NCI-H146 treated with DMSO at 0.1 percent for 48 hours (cell line): ENCODE measurements at regions not wholly inside any gene's neighbourhood (a gene's known extent, or its start where the extent isn't known, plus 50 kb on each side); places are given as distances from the start of the nearest gene placed in this dataset.
"Not testable (repeated sequence)": the region's sequence is repeated elsewhere in the genome, so short reads cannot be mapped to it uniquely, and the experiment has no call there.

ENCODE experiments used
- DNase-seq: peaks from one replicate; lab custom pipeline; 2025; ENCODE audit not compliant: unreplicated experiment; lab: John Stamatoyannopoulos, UW

DNA sequence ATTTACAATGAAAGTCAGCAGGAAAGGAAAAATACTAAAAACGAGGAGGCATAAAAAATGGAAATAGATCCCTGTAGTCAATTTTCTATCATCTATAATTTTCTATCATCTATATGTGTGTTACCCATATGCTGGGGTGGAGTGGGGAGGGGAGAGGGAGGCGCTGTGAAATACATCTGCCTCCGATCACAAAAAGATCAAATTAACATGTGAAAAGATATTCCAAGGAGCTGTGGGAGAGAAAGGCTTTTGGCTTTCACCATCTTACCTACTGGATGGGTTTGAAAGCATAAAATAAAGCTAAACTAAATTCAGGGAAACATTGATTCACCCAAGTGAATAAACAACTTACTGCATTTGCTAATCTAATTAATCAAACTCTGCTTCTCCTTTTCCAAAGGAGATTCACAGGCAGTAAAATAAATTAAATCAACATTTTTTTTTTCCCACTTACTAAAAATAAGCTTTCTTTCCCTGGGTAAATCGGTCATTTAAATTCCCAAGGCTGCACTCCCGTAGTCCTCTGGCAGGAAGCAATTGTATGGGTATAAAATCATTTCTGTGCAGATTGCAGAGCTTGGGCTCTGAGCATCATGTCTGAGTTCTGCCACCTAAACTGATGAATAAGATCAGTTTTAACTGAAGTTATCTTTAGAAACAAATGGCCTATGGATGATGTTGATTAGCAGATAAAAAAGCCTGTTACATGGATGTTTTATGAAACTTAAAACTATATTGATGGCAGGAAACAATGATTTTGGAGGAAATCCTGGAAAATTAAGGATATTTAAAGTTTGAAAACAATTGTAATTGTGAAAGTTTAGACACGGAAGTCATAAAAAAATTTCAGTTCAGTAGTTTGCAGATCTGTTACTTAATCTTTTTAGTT is 147.9 kb downstream of the SOX4 start:
- peak; percentile 40 for DNase-seq

DNA sequence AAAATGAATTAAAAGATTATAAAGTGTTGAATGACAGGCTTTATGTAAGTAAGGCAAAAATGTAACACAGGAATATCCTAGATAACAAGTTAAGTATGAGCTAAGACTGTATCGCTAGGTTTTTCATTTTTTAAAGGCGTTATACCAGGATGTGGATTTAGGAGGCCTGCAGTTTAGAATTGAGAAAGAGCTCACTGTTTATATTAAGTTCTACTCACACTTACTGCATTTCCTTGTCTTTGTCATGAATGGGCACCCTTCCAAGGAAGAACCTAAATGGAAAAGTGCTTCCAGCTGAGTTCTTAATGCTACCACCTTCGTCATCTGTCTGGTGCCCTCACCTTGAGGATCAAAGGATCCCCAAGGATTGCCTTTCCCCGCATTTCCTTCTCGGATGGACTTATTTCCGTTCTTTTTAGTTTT is 148.7 kb downstream of the SOX4 start:
- no peak for DNase-seq

DNA sequence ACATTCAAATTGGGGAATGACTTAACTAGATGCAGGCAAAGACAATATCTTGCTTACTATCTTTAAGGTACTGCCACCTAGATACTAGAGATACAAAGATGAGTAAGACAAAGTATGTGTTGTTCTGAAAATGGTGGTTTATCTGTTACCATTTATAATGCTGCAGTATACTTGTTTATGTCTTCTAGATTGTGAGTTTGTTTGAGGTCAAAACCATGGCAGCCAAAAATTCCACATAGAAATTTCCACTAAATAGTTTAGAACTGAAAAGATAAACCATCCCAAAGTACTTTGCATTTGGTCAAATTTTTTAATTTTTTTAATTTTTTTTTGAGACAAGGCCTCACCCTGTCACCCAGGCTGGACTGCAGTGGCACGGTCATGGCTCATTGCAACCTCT is 150.8 kb downstream of the SOX4 start:
- DNase-seq, result no peak

DNA sequence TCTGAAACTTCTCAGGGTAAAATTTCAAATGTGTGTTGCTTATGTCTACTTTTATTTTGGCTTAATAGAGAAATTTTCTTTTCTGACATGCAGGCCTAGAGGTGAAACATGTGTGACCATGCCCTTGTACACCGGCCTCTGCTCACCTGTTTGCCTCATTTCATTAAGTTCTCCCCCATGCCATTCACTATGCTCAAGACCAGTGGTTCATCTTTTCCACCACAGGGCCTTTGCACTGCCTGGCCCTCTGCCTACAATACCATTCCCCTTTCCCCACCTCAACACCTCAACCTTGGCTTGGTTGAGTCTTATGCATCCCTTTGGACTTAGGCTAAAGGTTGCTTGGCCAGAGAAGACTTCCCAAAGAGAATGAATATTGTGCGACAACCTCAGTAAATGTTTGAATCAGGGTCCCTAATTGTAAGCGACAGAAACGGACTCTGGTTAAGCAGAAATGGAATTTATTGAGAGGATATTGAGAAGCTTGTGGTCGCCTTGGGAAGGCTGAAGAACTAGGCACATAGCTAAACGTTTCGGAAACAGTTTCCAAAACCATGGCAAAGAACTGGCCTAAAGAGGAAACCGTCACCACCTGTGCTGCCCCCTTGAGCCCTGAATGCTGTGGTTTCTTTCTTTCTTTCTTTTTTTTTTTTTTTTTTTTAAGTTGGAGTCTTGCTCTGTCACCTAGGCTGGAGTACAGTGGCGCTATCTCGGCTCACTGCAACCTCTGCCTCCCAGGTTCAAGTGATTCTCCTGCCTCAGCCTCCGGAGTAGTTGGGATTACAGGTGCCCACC is 152.2 kb downstream of the SOX4 start:
- DNase-seq, result no peak

DNA sequence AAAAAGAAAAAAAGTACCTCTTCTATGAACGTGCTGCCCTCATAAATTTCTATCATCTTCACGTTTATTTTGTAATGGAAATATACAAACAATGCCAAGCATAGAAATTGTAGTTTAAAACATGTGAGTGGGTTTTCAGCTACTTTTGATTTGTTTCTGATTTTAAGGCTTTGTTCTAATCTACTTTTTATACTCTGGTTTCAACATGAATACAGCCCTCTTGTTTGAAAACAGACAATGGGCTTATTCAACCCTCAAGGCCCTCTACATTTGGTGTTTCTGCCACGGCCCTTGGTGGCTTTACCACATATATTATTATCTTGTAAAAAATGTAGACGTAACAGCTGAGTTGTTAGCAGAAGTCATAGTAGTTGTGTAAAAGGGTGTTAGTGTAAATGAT is 153.9 kb downstream of the SOX4 start:
- no peak for DNase-seq

DNA sequence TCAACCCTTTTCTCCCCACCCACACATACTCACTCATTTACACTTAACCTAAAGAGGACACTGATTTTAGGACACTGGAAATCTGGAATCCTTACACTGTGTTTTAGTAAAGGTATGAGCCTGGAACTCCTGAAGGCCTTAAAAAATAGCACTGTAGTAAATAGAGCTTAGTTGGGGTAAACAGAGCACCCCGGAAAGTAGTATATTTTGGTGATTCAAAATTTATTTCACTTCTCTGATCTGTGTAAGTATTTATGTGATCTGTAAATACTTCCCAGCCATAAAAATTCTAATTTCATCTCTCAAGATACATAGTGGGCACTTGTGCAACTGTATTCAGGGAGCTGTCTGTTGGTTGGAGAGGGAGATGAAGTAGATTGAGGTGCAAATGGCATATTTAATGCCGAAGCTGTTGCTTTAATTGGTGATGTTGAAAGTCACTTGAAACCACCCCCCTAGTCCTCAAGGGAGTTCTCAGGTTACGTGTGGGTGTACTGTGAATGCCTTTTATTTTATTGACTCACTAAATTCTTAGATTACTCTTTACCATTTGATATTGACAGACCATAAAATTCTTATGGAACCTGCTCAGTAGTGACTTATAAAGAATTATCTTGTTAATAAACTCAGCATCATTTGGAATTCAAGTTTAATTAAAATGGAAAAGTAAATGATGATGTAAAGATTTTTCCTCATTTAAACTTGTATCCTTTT is 154.9 kb downstream of the SOX4 start:
- peak; percentile 27 for DNase-seq

DNA sequence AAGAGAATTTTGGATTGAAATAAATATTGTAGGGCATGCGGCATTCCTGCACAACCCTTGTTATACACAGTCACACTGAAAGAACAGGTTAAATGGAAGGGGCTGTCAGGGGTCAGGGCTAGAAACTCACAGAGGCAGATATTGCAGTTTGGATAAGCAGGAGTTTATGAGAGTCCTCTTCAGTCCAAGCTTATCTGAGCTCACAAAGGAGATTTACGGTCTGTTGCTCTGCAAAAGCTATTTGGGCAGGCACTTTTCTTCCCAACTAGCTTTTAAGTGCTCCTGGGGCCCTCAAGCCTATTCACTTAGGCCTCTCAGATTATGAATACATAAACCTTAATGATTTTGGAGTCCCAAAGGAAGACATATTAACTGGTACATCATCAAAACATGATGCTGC is 156.2 kb downstream of the SOX4 start:
- no peak for DNase-seq

DNA sequence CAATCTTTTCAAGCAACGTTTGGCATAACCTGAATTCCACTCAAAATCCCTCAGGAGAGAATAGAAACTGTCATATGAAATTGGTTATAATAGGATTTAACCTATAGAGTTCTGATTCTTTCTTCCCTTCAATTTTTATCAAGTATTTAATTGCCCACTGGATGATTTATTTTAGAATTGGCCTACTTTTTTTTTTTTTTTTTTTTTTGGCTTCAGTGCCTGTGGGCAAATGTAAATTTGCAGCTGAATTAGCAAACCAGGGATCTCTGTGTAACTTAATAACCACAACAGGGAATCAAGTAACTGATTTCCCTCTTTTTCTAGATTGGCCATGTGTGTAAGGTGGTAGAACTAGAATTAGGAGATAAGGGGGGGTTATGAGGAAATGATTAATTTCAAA is 157.0 kb downstream of the SOX4 start:
- peak; percentile 15 for DNase-seq

DNA sequence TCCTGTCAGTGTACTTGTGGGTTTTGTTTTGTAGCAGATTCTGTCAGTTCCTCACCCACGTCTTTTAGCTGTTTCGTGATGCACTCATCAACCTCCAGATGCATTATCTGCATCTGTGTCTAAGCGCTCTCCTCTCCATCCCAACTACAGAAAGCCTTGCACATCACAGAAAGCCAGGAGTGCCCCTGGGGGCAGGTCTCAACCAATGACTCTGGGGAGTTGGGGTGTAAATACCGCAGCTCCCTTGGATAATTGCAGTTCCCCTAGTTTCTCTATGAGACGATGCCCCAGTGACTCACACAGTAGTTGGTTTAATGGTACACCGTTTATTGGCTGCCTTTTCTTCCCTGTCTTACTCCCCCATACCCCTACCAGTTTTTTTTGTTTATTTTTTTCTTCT is 158.1 kb downstream of the SOX4 start:
- no peak for DNase-seq

DNA sequence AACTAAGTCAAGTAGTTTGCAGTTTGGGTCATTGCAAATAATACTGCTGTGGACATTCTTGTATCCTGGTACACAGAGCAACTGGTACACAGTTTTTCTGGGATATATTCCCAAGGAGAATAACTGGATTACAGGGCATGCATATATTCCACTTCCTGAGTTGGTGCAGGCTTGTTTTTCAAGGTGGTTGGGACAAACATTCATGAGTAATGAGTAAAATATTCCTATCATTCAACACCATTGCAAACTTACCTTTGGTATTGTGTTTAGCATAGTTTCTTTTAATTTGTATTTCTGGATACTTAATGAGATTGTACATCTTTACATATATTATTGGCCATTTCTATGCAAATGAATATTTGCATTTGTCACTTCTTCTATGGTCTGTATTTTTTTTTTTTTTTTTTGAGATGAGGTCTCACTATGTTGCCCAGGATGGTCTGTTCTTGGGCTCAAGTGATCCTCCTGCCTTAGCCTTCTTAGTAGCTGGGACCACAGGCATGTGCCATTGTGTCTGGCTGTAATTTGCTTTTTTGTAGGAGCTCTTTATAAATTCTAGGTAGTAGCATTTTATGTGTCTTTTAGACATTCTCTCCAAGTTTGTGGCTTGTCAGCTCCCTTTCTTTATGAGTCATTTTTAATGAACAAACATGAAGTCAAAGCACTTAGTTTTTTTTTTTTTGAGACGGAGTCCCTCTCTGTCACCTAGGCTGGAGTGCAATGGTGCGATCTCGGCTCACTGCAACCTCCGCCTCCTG is 158.7 kb downstream of the SOX4 start:
- DNase-seq, result no peak

DNA sequence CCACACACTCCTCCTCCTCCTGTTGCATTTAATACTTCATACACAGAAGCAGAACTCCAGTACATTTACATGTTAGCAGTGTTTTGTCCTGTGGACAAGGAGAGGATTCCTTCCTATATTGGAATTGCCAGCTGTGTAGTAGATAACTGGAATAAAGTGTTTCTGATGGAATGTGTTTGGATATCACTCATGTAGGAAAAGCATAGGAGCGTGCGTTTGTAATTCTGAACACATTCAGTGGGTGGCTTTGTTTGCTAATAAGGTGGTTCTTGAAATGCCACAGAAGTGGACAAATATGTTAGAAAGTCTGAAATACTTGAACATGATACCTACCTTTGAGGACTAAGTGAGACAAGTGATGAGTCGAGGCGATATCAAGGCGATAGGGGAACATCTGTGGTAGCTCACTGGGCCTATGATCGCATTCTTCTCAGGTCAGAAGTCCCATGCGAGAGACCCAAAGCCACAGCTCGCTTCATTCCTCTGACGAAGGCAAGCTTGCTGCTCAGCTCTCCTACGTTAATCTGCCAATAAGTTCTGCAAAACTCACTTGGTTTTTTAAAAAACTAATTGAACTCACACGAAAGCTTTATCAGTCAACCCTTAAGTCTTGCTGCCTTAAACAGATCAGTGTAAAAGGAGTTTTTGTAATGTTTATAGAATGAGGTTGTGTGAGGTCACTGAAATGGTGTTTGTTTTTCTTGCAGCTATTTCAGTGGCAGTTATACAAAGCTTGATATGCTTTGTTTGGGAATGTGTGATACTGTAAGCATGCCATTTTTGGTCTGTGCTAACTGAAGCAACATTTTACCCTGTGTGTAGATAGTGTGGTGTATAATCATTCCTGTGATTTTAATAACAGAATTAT is 159.9 kb downstream of the SOX4 start:
- no peak for DNase-seq

DNA sequence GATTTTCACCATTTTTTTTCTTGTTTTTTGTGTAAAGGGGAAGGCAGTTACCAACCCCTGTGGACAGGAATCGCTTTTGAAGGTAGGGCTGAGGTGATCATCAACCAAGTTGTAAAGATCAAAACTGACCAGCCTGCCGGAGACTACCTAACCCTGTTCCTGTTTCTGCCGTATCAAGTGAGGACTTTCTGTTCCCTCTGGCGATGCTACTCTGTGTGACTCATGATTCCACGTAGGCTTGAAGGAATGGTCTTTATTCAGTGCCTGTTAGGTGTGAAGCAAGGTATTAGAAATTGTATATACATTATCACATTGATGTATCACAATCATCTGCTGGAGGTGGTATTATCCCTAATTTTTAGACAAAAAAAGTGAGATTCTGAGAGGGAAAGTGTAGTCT is 161.3 kb downstream of the SOX4 start:
- DNase-seq, result no peak

DNA sequence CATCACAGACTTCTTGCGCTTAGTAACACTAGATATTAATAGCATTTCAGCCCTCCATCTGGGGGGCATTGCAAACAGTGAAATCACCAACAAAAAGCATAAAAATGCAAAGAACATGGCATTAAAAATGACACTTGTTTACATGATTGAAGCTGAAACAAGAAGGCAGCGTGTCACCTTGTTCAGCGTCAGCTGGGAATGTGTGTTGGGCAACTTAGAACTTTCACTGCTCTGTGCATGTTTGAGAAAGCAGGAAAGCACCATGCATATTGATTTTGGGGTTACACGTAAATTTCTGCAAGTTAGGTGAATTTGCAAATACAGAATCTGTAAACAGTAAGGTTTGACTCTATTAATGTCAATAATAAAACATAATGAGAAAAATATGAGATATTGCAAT is 162.9 kb downstream of the SOX4 start:
- DNase-seq, result no peak

DNA sequence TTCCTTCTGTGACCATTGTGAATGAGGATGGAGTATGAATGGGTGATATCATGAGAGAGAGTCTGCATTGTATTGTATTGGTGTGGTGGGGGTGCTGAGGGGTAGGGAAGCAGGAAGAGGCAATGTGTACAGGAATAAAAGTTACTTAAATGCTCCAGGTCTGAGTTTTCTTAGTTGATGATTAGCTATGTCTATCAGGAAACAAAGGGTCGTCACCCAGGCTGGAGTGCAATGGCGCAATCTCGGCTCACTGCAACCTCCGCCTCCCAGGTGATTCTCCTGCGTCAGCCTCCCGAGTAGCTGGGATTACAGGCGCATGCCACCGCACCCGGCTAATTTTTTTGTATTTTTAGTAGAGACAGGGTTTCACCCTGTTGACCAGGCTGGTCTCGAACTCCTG is 163.8 kb downstream of the SOX4 start:
- not testable (repeated sequence) for DNase-seq

DNA sequence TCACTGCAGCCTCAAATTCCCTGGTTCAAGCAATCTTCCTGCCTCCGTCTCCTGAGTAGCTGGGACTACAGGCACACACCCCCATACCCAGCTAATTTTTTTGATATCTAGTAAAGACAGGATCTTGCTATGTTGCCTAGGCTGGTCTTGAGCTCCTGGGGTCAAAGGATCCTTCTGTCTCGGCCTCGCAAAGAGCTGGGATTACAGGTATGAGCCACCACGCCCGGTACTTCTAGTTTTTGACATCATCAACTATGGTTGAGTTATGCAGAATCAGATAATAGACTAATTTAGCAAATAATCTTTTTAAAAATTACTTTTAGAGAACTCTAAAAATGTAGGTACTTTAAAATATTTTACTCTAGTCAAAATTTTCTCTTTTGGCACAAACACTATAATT is 166.2 kb downstream of the SOX4 start:
- DNase-seq, result no peak

DNA sequence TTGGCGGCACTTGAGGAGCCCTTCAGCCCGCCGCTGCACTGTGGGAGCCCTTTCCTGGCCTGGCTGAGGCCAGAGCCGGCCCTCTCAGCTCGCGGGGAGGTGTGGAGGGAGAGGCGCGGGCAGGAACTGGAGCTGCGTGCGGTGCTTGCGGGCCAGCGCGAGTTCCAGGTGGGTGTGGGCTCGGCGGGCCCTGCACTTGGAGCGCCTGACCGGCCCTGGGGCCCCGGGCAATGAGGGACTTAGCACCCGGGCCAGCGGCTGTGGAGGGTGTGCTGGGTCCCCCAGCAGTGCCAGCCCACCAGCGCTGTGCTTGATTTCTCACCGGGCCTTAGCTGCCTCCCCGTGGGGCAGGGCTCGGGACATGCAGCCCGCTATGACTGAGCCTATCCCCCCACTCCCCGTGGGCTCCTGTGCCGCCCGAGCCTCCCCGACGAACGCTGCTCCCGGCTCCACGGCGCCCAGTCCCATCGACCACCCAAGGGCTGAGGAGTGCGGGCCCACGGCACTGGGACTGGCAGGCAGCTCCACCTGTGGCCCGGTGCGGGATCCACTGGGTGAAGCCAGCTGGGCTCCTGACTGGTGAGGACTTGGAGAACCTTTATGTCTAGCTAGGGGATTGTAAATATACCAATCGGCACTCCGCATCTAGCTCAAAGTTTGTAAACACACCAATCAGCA is 167.6 kb downstream of the SOX4 start:
- not testable (repeated sequence) for DNase-seq

DNA sequence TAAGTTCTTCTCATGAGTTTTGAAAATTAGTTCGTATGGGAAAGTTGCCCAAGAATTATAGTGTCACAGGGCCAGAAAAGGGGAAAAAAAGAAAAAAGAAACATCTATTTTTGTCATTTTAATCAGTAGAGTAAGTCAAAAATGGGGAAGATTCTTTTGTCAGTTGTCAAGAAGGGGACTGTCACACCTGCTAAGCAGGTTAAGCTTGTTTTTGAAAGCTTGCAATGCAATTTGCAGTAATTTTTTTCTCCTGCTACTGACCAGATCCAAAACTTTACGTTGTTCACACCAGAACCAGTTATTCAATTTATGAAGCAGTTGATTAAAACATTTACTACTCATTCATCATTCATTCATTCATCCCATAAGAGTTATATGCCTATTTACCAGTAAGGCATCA is 171.4 kb downstream of the SOX4 start:
- no peak for DNase-seq

DNA sequence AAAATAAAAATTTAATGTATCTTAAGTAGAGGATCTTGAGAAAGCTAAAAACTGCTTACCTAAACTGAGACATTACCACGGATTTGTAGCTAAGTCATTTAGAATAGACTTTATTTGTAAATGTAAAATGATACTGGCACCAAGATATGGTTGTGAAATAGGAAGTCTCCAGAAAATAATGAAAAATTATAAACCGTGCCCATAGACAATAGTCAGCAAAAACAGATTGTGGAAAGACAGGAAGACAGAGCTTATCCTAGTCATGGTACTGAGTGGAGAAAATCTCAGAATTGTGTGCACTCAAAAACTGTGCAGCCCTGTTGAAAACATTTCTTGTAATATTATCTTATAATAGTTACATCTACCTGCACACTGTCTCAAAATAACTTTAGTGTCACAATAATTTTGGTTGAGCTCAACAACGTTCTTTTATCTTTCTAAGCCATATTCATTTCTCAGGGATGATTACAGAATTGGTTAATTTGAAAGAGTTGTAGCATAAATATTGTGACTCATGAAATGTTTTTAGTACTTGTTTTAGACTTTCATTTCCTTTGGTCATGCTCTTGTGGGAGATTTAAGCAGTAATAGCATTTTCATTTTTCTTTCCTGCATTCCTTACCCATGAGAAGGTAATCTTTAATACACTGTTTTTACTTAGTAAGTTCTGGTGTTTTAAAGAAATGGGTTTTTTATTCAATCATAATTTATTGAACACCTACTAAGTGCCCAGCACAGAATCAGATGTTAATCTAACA is 174.5 kb downstream of the SOX4 start:
- DNase-seq, result no peak

DNA sequence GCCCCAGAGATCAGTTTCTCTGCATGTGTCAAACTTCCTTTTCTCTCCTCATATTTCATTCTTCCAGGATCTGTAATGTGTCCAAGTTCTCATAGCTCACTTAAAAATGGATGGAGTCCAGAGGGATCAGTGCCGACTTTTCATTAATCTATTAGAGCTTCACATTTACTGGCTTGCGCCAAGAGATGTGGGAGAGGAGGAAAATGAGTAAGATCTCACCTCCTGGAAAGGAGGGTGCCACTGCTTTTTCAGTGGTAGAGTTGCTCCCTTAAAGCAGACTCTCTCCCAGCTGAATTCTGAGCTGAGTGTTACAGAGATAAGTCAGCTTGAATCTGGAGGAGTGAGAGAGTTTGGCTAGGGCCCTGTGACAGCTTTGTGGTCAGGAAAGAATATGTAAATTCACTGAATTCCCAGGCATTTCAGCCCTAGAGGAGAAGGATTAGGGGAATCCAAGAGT is 175.9 kb downstream of the SOX4 start:
- DNase-seq, result no peak
